Neural cell (in vitro differentiated cells): ENCODE measurements at regions not wholly inside any gene's neighbourhood (a gene's known extent, or its start where the extent isn't known, plus 50 kb on each side); places are given as distances from the start of the nearest gene placed in this dataset.

Experiments
- EP300 ChIP-seq: fragments of 450-650 bp; conservative IDR thresholded peaks from 2 replicates; pipeline ENCODE4 v1.6.1; 2014; ENCODE audit warnings: antibody characterized with exemption, mild to moderate bottlenecking, moderate library complexity; ENCODE audit not compliant: poor library complexity, severe bottlenecking
- EZH2 ChIP-seq: fragments of 200-600, 300-800 bp; shearing (Covaris generic), sonication (generic); IDR thresholded peaks from 2 replicates; pipeline ENCODE4 v1.6.1; 2014; ENCODE audit warnings: antibody characterized with exemption, low read length, borderline replicate concordance, mild to moderate bottlenecking; ENCODE audit not compliant: insufficient read depth, poor library complexity, severe bottlenecking
- MXI1 ChIP-seq: fragments of 450-650 bp; conservative IDR thresholded peaks from 2 replicates; pipeline ENCODE4 v1.6.1; 2014; ENCODE audit warnings: antibody characterized with exemption, mild to moderate bottlenecking; ENCODE audit not compliant: poor library complexity, severe bottlenecking
- POLR2AphosphoS5 ChIP-seq: IDR thresholded peaks from 2 replicates; pipeline ENCODE4 v1.6.1; 2012
- RAD21 ChIP-seq: fragments of 450-650 bp; conservative IDR thresholded peaks from 2 replicates; pipeline ENCODE4 v1.6.1; 2014; ENCODE audit warnings: antibody characterized with exemption, mild to moderate bottlenecking, moderate library complexity
- REST ChIP-seq: IDR thresholded peaks from 2 replicates; pipeline ENCODE4 v1.6.1; 2012; ENCODE audit warnings: borderline replicate concordance
- SMC3 ChIP-seq: fragments of 450-650 bp; conservative IDR thresholded peaks from 2 replicates; pipeline ENCODE4 v1.6.1; 2014; ENCODE audit warnings: antibody characterized with exemption, mild to moderate bottlenecking, moderate library complexity; ENCODE audit not compliant: poor library complexity
- TAF1 ChIP-seq: IDR thresholded peaks from 2 replicates; pipeline ENCODE4 v1.6.1; 2012; ENCODE audit warnings: low read depth
- TF ChIP-seq, protein P1 (sequence below): fragments of 450-650 bp; IDR thresholded peaks from 2 replicates; pipeline ENCODE4 v1.5.1; 2014; ENCODE audit warnings: antibody characterized with exemption, mild to moderate bottlenecking, moderate library complexity; ENCODE audit not compliant: poor library complexity, severe bottlenecking

GRCh38 chr18:41146301-41146700 lies 808.7 kb upstream of the PIK3C3 start:
- peak; percentile 16 for TF ChIP-seq POLR2AphosphoS5
- TF ChIP-seq TAF1 = no peak
- TF ChIP-seq, protein P1, sequence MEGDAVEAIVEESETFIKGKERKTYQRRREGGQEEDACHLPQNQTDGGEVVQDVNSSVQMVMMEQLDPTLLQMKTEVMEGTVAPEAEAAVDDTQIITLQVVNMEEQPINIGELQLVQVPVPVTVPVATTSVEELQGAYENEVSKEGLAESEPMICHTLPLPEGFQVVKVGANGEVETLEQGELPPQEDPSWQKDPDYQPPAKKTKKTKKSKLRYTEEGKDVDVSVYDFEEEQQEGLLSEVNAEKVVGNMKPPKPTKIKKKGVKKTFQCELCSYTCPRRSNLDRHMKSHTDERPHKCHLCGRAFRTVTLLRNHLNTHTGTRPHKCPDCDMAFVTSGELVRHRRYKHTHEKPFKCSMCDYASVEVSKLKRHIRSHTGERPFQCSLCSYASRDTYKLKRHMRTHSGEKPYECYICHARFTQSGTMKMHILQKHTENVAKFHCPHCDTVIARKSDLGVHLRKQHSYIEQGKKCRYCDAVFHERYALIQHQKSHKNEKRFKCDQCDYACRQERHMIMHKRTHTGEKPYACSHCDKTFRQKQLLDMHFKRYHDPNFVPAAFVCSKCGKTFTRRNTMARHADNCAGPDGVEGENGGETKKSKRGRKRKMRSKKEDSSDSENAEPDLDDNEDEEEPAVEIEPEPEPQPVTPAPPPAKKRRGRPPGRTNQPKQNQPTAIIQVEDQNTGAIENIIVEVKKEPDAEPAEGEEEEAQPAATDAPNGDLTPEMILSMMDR = peak; percentile 46
- peak; percentile 45 for TF ChIP-seq REST
- TF ChIP-seq MXI1 = no peak
- TF ChIP-seq RAD21 = peak; percentile 60
- TF ChIP-seq EZH2 = no peak
- TF ChIP-seq EP300 = no peak
- TF ChIP-seq SMC3 = peak; percentile 51
